Activated CD4-positive, alpha-beta T cell treated with anti-CD3 and anti-CD28 coated beads for 36 hours (primary cell): ENCODE measurements at regions not wholly inside any gene's neighbourhood (a gene's known extent, or its start where the extent isn't known, plus 50 kb on each side); places are given as distances from the start of the nearest gene placed in this dataset.
"Not testable (repeated sequence)": the region's sequence is repeated elsewhere in the genome, so short reads cannot be mapped to it uniquely, and the experiment has no call there.

Experiments used
- ATAC-seq: fragments of 200-7000 bp; cut with Tn5 transposase; one replicate; pipeline ENCODE4 v1.10.0; 2021; ENCODE audit warnings: mild to moderate bottlenecking, moderate library complexity
- CTCF ChIA-PET: fragments of 350-600 bp; sonication (Branson Sonifier 250); formaldehyde crosslinking; loops from one replicate; lab custom pipeline; 2021; ENCODE audit warnings: antibody characterized with exemption; lab: Charles Lee
- POLR2A ChIA-PET: fragments of 350-600 bp; sonication (Branson Sonifier 250); formaldehyde crosslinking; loops from one replicate; lab custom pipeline; 2021; ENCODE audit warnings: antibody characterized with exemption, inconsistent platforms; lab: Charles Lee
- DNase-seq: peaks from one replicate; pipeline ENCODE4 v3.0.0-alpha.2; 2020
- H3K27ac Mint-ChIP-seq: one replicate; pipeline ENCODE4 v1.8.0; 2021; ENCODE audit warnings: mixed read lengths
- H3K27me3 Mint-ChIP-seq: one replicate; pipeline ENCODE4 v1.8.0; 2021; ENCODE audit warnings: mixed read lengths
- H3K36me3 Mint-ChIP-seq: one replicate; pipeline ENCODE4 v1.8.0; 2021; ENCODE audit warnings: low read depth, mixed read lengths
- H3K4me1 Mint-ChIP-seq: one replicate; pipeline ENCODE4 v1.8.0; 2021; ENCODE audit warnings: mixed read lengths
- H3K4me3 Mint-ChIP-seq: one replicate; pipeline ENCODE4 v1.8.0; 2021; ENCODE audit warnings: mild to moderate bottlenecking, moderate library complexity, mixed read lengths
- H3K9me3 Mint-ChIP-seq: one replicate; pipeline ENCODE4 v1.8.0; 2021; ENCODE audit warnings: low read depth, mixed read lengths
- intact Hi-C, 2 experiments: fragments of 100-400 bp; cut with DNase I in 1 of 2; cut with micrococcal nuclease in 1 of 2; formaldehyde crosslinking; loops; one replicate each; pipeline versions ENCODE4 v1.14.2 to v1.15.1; 2022 to 2024; cut with DNase I, micrococcal nuclease

GRCh38 chr5:130759061-130759460 lies 406.0 kb downstream of the HINT1 start:
- ChIA-PET POLR2A (no interaction called here), CTCF (no interaction called here)
- intact Hi-C loops = no loop called here
- Mint-ChIP-seq H3K27me3 (peaks cover 2% of the 10 kb centered on the region), H3K9me3 (no peaks in the 10 kb centered on the region), H3K4me3 (no peak overlapping the region), H3K36me3 (no peaks in the 10 kb centered on the region), H3K4me1 (no peaks in the 10 kb centered on the region), H3K27ac (no peak overlapping the region)
- no peak for DNase-seq
- ATAC-seq = no peak

- ATAC-seq (no peak), DNase-seq (no peak)
- Mint-ChIP-seq H3K27me3 (peaks cover 5% of the 10 kb centered on the region), H3K27ac (no peak overlapping the region), H3K36me3 (no peaks in the 10 kb centered on the region), H3K9me3 (peaks cover 7% of the 10 kb centered on the region), H3K4me1 (no peaks in the 10 kb centered on the region), H3K4me3 (no peak overlapping the region)
- intact Hi-C loops = no loop called here
- CTCF ChIA-PET = interaction anchor here (0.5 kb wide), 1 partner anchor 803 kb away, joined by 3 read pairs; no protein-coding TSS in a partner anchor
- POLR2A ChIA-PET = no interaction called here
Observed at GRCh38 chr5:130747556-130747955, 417.5 kb downstream of the HINT1 start.

- H3K36me3 Mint-ChIP-seq, DNase-seq, H3K9me3 Mint-ChIP-seq, H3K27ac Mint-ChIP-seq, POLR2A ChIA-PET, intact Hi-C loops, ATAC-seq, H3K4me3 Mint-ChIP-seq, H3K4me1 Mint-ChIP-seq, H3K27me3 Mint-ChIP-seq: not testable (repeated sequence)
- CTCF ChIA-PET = interaction anchor here (0.8 kb wide), 1 partner anchor 13 kb away, joined by 3 read pairs; no protein-coding TSS in a partner anchor
Observed at GRCh38 chr5:130746641-130747040, 418.4 kb downstream of the HINT1 start.

GRCh38 chr5:130743092-130743491 lies 422.0 kb downstream of the HINT1 start:
- DNase-seq (no peak), ATAC-seq (no peak)
- POLR2A ChIA-PET = no interaction called here
- H3K4me1 Mint-ChIP-seq = no peaks in the 10 kb centered on the region
- H3K27ac Mint-ChIP-seq = no peak overlapping the region
- H3K9me3 Mint-ChIP-seq = peaks cover 11% of the 10 kb centered on the region
- H3K27me3 Mint-ChIP-seq = peaks cover 5% of the 10 kb centered on the region
- H3K36me3 Mint-ChIP-seq = no peaks in the 10 kb centered on the region
- intact Hi-C loops = no loop called here
- CTCF ChIA-PET = no interaction called here
- H3K4me3 Mint-ChIP-seq = no peak overlapping the region

- no peak overlapping the region for H3K27ac Mint-ChIP-seq
- ChIA-PET CTCF (no interaction called here), POLR2A (no interaction called here)
- no peaks in the 10 kb centered on the region for H3K27me3 Mint-ChIP-seq
- ATAC-seq (no peak), DNase-seq (no peak)
- no peaks in the 10 kb centered on the region for H3K36me3 Mint-ChIP-seq
- no peak overlapping the region for H3K4me3 Mint-ChIP-seq
- H3K4me1 Mint-ChIP-seq = no peaks in the 10 kb centered on the region
- peaks cover 5% of the 10 kb centered on the region for H3K9me3 Mint-ChIP-seq
- intact Hi-C loops = no loop called here
Observed at GRCh38 chr5:130740047-130740569, 424.9 kb downstream of the HINT1 start.

- ATAC-seq (no peak), DNase-seq (no peak)
- intact Hi-C loops = no loop called here
- Mint-ChIP-seq H3K4me3 (no peak overlapping the region), H3K9me3 (peaks cover 14% of the 10 kb centered on the region), H3K27ac (no peak overlapping the region), H3K36me3 (peaks cover 2% of the 10 kb centered on the region), H3K4me1 (no peaks in the 10 kb centered on the region), H3K27me3 (peaks cover 3% of the 10 kb centered on the region)
- CTCF ChIA-PET = no interaction called here
- POLR2A ChIA-PET = no interaction called here
Observed at GRCh38 chr5:130731839-130732238, 433.2 kb downstream of the HINT1 start.

- ATAC-seq (no peak), DNase-seq (no peak)
- Mint-ChIP-seq H3K27me3 (peaks cover 3% of the 10 kb centered on the region), H3K27ac (no peak overlapping the region), H3K4me3 (no peak overlapping the region), H3K36me3 (peaks cover 2% of the 10 kb centered on the region), H3K9me3 (peaks cover 14% of the 10 kb centered on the region), H3K4me1 (no peaks in the 10 kb centered on the region)
- ChIA-PET POLR2A (no interaction called here), CTCF (no interaction called here)
- intact Hi-C loops = no loop called here
Observed at GRCh38 chr5:130729541-130729940, 435.5 kb downstream of the HINT1 start.

GRCh38 chr5:130727830-130728229 lies 437.2 kb downstream of the HINT1 start:
- peaks cover 14% of the 10 kb centered on the region for H3K9me3 Mint-ChIP-seq
- H3K27ac Mint-ChIP-seq = no peak overlapping the region
- CTCF ChIA-PET = no interaction called here
- DNase-seq = no peak
- POLR2A ChIA-PET = no interaction called here
- peaks cover 3% of the 10 kb centered on the region for H3K27me3 Mint-ChIP-seq
- no peak overlapping the region for H3K4me3 Mint-ChIP-seq
- ATAC-seq = no peak
- H3K4me1 Mint-ChIP-seq = no peaks in the 10 kb centered on the region
- intact Hi-C loops = no loop called here
- H3K36me3 Mint-ChIP-seq = peaks cover 2% of the 10 kb centered on the region

- POLR2A ChIA-PET = no interaction called here
- H3K27ac Mint-ChIP-seq = no peak overlapping the region
- no peaks in the 10 kb centered on the region for H3K27me3 Mint-ChIP-seq
Observed at GRCh38 chr5:130724658-130725057, 440.4 kb downstream of the HINT1 start.

GRCh38 chr5:130720355-130720754 lies 444.7 kb downstream of the HINT1 start:
- DNase-seq (no peak), ATAC-seq (no peak)
- intact Hi-C loops = no loop called here
- Mint-ChIP-seq H3K27me3 (peaks cover 3% of the 10 kb centered on the region), H3K4me1 (no peaks in the 10 kb centered on the region), H3K4me3 (no peak overlapping the region), H3K9me3 (no peaks in the 10 kb centered on the region), H3K27ac (no peak overlapping the region), H3K36me3 (no peaks in the 10 kb centered on the region)
- ChIA-PET POLR2A (no interaction called here), CTCF (interaction anchor here (0.6 kb wide), 1 partner anchor 163 kb away, joined by 3 read pairs; no protein-coding TSS in a partner anchor)

More at GRCh38 chr5:130724658-130725057, 440.4 kb downstream of the HINT1 start:
- Mint-ChIP-seq H3K9me3 (no peaks in the 10 kb centered on the region), H3K4me1 (no peaks in the 10 kb centered on the region), H3K4me3 (no peak overlapping the region), H3K36me3 (no peaks in the 10 kb centered on the region)
- no peak for ATAC-seq
- no peak for DNase-seq
- CTCF ChIA-PET = no interaction called here
- intact Hi-C loops = no loop called here

GRCh38 chr5:130715541-130715940 lies 449.5 kb downstream of the HINT1 start:
- Mint-ChIP-seq H3K4me1 (no peaks in the 10 kb centered on the region), H3K27ac (no peak overlapping the region), H3K9me3 (no peaks in the 10 kb centered on the region), H3K4me3 (no peak overlapping the region), H3K36me3 (no peaks in the 10 kb centered on the region), H3K27me3 (peaks cover 8% of the 10 kb centered on the region)
- POLR2A ChIA-PET = no interaction called here
- intact Hi-C loops = no loop called here
- DNase-seq (no peak), ATAC-seq (no peak)
- CTCF ChIA-PET = no interaction called here

- intact Hi-C loops = no loop called here
- Mint-ChIP-seq H3K4me3 (no peak overlapping the region), H3K36me3 (no peaks in the 10 kb centered on the region), H3K9me3 (no peaks in the 10 kb centered on the region), H3K4me1 (no peaks in the 10 kb centered on the region), H3K27ac (no peak overlapping the region), H3K27me3 (peaks cover 10% of the 10 kb centered on the region)
- ATAC-seq (no peak), DNase-seq (no peak)
- POLR2A ChIA-PET = no interaction called here
- CTCF ChIA-PET = no interaction called here
Observed at GRCh38 chr5:130714200-130714599, 450.9 kb downstream of the HINT1 start.
